Amygdala (tissue), 56 donors: ENCODE measurements at regions not wholly inside any gene's neighbourhood (a gene's known extent, or its start where the extent isn't known, plus 50 kb on each side); places are given as distances from the start of the nearest gene placed in this dataset.
"Not testable (repeated sequence)": the region's sequence is repeated elsewhere in the genome, so short reads cannot be mapped to it uniquely, and the experiment has no call there.

Source experiments
- DNase-seq, 56 donors: peaks; one replicate each; lab custom pipeline; 2025; lab: John Stamatoyannopoulos, UW

GRCh38 chr15:72844067-72844466 lies 60.5 kb upstream of the ADPGK start:
- DNase-seq, result no peak

DNA sequence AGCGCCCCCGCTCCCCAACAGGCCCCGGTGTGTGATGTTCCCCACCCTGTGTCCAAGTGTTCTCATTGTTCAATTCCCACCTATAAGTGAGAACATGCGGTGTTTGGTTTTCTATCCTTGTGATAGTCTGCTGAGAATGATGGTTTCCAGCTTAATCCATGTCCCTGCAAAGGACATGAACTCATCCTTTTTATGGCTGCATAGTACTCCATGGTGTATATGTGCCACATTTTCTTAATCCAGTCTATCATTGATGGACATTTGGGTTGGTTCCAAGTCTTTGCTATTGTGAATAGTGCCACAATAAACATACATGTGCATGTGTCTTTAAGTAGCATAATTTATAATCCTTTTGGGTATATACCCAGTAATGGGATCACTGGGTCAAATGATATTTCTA lies 59.8 kb upstream of the ADPGK start:
- not testable (repeated sequence) for DNase-seq

DNA sequence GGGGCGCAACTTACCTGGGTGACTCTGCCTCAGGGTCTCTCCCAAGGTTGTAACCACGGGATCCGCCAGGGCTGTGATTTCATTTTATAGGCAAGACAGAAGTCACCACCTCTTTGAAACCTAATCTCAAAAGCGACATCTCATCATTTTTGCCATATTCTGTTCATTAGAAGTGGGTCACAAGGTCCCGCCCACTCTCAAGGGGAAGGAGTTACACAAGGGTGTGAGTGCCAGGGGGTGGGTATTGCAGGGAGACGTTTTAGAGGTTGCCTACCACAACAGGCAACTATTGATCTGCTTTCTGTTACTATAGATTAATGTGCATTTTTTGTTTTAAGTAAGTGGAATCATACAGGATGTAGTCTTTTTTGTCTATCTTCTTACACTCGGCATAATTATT lies 56.6 kb upstream of the ADPGK start:
- no peak for DNase-seq

- peak in 5 of 56 donors; percentile 1 to 16 (median 8) for DNase-seq
Observed at GRCh38 chr15:72838311-72838731, 54.8 kb upstream of the ADPGK start.

- no peak for DNase-seq
Observed at GRCh38 chr15:72836676-72837330, 53.2 kb upstream of the ADPGK start.

DNA sequence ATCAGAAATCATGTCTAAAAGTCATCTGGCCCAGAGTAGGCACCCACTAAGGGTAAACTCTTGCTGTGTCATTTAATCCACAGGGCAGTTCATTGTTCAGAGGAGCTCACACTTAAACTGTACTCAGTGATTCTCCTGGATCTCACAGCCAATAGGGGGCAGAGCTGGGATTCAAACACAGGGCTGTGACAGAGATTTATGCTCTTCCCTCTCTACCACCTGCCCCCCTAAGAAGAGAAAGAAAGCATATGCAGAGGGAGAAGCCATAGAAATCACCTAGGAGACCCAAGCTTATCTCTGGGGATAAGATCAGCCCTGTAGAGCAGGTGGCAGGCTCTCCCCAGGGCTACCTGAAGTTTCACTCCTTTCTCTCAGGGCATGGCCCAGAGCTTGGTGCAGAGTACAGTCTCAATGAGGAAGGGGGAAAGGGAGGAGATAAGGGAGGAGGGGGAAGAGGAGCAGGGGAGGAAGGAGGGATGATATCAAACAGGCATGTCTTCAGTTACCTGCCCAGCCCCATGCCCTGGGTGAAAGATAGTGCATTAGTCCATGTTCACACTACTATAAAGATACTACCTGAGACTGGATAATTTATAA lies 51.8 kb upstream of the ADPGK start:
- DNase-seq, result peak in 2 of 56 donors; percentile 4 to 5

GRCh38 chr15:72833561-72833960 lies 50.0 kb upstream of the ADPGK start:
- DNase-seq, result no peak
